Endodermal cell (in vitro differentiated cells): ENCODE measurements at regions not wholly inside any gene's neighbourhood (a gene's known extent, or its start where the extent isn't known, plus 50 kb on each side); places are given as distances from the start of the nearest gene placed in this dataset.

Experiments
- DNase-seq: peaks from one replicate; pipeline ENCODE4 v3.0.0-alpha.2; 2017
- H3K27ac ChIP-seq: 2 replicates; pipeline ENCODE4 v1.5.1; 2013; ENCODE audit warnings: mild to moderate bottlenecking, low read depth, low read length, moderate library complexity
- H3K27me3 ChIP-seq: 2 replicates; pipeline ENCODE4 v1.6.1; 2013; ENCODE audit warnings: mild to moderate bottlenecking, low read length, moderate library complexity; ENCODE audit not compliant: insufficient read depth, control insufficient read depth, poor library complexity, severe bottlenecking
- H3K36me3 ChIP-seq: 2 replicates; pipeline ENCODE4 v1.7.0; 2013; ENCODE audit warnings: mild to moderate bottlenecking, low read length, moderate library complexity; ENCODE audit not compliant: control insufficient read depth, insufficient read depth
- H3K4me1 ChIP-seq: one replicate; pipeline ENCODE4 v1.7.0; 2013; ENCODE audit warnings: low read length; ENCODE audit not compliant: control insufficient read depth, insufficient read depth
- H3K4me3 ChIP-seq: 2 replicates; pipeline ENCODE4 v1.5.1; 2013; ENCODE audit warnings: mild to moderate bottlenecking, low read length, moderate library complexity
- H3K9ac ChIP-seq: 2 replicates; pipeline ENCODE4 v1.6.1; 2013; ENCODE audit warnings: mild to moderate bottlenecking, low read length, moderate library complexity; ENCODE audit not compliant: poor library complexity, severe bottlenecking; ENCODE audit errors: extremely low read depth
- H3K9me3 ChIP-seq: 2 replicates; pipeline ENCODE4 v1.6.1; 2013; ENCODE audit warnings: mild to moderate bottlenecking, low read length, moderate library complexity; ENCODE audit not compliant: control insufficient read depth
- H3K27ac Mint-ChIP-seq: 2 replicates; pipeline ENCODE4 v1.8.0; 2020; ENCODE audit warnings: mixed read lengths
- H3K27me3 Mint-ChIP-seq: 2 replicates; pipeline ENCODE4 v1.8.0; 2021; ENCODE audit warnings: mild to moderate bottlenecking, mixed read lengths; ENCODE audit not compliant: insufficient read depth
- H3K36me3 Mint-ChIP-seq: 2 replicates; pipeline ENCODE4 v1.8.0; 2020; ENCODE audit warnings: low read depth, mixed read lengths
- H3K4me1 Mint-ChIP-seq: 2 replicates; pipeline ENCODE4 v1.8.0; 2020; ENCODE audit warnings: mixed read lengths
- H3K4me3 Mint-ChIP-seq: 2 replicates; pipeline ENCODE4 v1.8.0; 2020; ENCODE audit warnings: mild to moderate bottlenecking, moderate library complexity, mixed read lengths
- H3K9me3 Mint-ChIP-seq: 2 replicates; pipeline ENCODE4 v1.8.0; 2020; ENCODE audit warnings: mild to moderate bottlenecking, mixed read lengths
- CTCF ChIP-seq: fragments of 200-600 bp; sonication (generic); conservative IDR thresholded peaks from 2 replicates; pipeline ENCODE4 v1.5.0; 2021; ENCODE audit warnings: antibody characterized with exemption, mild to moderate bottlenecking
- WGBS, 2 experiments: methylation state at CpG; one replicate each; pipeline versions ENCODE4 v1.1.5 to v1.1.7; 2013; ENCODE audit warnings: missing lambda C conversion rate in 2 of 2, mixed read lengths in 1 of 2; ENCODE audit not compliant: insufficient coverage in 1 of 2, insufficient read length in 1 of 2; 5-methylcytosine and 5-hydroxymethylcytosine counted together

- no peaks in the 10 kb centered on the region for H3K27me3 ChIP-seq
- no peak for DNase-seq
- H3K27ac ChIP-seq, result peak overlapping the region; percentile 72
- whole genome bisulfite sequencing, 2 experiments, result 20 to 64% methylated on average over 3 to 4 of the region's 4 CpGs
- H3K4me1 ChIP-seq, result peaks cover 34% of the 10 kb centered on the region
- H3K36me3 ChIP-seq, result no peaks in the 10 kb centered on the region
- H3K36me3 Mint-ChIP-seq, result no peaks in the 10 kb centered on the region
- no peak overlapping the region for H3K9ac ChIP-seq
- no peaks in the 10 kb centered on the region for H3K9me3 ChIP-seq
- no peak for TF ChIP-seq CTCF
- H3K27me3 Mint-ChIP-seq, result peaks cover 13% of the 10 kb centered on the region
- no peaks in the 10 kb centered on the region for H3K9me3 Mint-ChIP-seq
- no peak overlapping the region for H3K27ac Mint-ChIP-seq
- peaks cover 35% of the 10 kb centered on the region for H3K4me1 Mint-ChIP-seq
- H3K4me3 ChIP-seq, result no peak overlapping the region
- H3K4me3 Mint-ChIP-seq, result no peak overlapping the region
Measured at GRCh38 chr2:217366266-217366895, 506.5 kb upstream of the TNP1 start.

GRCh38 chr2:217365656-217366055 is 505.8 kb upstream of the TNP1 start:
- Histone ChIP-seq H3K4me3 (no peak overlapping the region), H3K27ac (no peak overlapping the region), H3K9me3 (no peaks in the 10 kb centered on the region), H3K27me3 (no peaks in the 10 kb centered on the region), H3K36me3 (no peaks in the 10 kb centered on the region), H3K4me1 (peaks cover 29% of the 10 kb centered on the region), H3K9ac (no peak overlapping the region)
- Mint-ChIP-seq H3K27me3 (peaks cover 13% of the 10 kb centered on the region), H3K27ac (no peak overlapping the region), H3K4me3 (no peak overlapping the region), H3K36me3 (no peaks in the 10 kb centered on the region), H3K4me1 (peaks cover 36% of the 10 kb centered on the region), H3K9me3 (no peaks in the 10 kb centered on the region)
- TF ChIP-seq CTCF, result no peak
- WGBS, 2 experiments, result 73 to 89% methylated on average over 2 to 3 of the region's 3 CpGs
- no peak for DNase-seq

- H3K36me3 Mint-ChIP-seq, result no peaks in the 10 kb centered on the region
- H3K27ac ChIP-seq, result no peak overlapping the region
Measured at GRCh38 chr2:217364224-217364623, 504.4 kb upstream of the TNP1 start.

More at GRCh38 chr2:217364224-217364623, 504.4 kb upstream of the TNP1 start:
- Mint-ChIP-seq H3K27me3 (peaks cover 13% of the 10 kb centered on the region), H3K9me3 (no peaks in the 10 kb centered on the region), H3K4me1 (peaks cover 34% of the 10 kb centered on the region), H3K27ac (no peak overlapping the region), H3K4me3 (no peak overlapping the region)
- no peak for TF ChIP-seq CTCF
- no peaks in the 10 kb centered on the region for H3K9me3 ChIP-seq
- H3K9ac ChIP-seq, result no peak overlapping the region
- H3K4me3 ChIP-seq, result no peak overlapping the region
- H3K4me1 ChIP-seq, result peaks cover 29% of the 10 kb centered on the region
- H3K36me3 ChIP-seq, result no peaks in the 10 kb centered on the region
- no peak for DNase-seq
- H3K27me3 ChIP-seq, result no peaks in the 10 kb centered on the region
